ENCODE measurements at regions not wholly inside any gene's neighbourhood (a gene's known extent, or its start where the extent isn't known, plus 50 kb on each side); places are given as distances from the start of the nearest gene placed in this dataset.

DNA sequence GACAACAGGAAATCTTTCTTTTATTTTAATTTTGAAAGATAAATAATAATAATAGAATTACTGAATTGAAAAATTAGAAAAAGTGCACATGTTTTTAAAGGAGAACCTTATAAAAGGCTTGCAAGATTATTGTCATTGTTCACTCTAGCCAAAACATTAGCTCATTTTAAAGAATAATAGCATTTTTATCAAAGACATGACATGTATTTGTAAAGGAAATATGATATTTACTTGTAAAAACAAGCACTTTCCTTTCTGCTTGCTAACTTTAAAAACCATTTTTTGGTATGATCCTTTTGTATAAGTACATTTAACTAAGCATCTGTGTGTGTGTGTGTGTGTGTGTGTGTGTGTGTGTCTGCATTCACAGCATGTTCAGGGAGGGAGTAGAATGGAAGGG is 156.3 kb upstream of the C1orf87 start:
- FAIRE-seq = no peak

DNA sequence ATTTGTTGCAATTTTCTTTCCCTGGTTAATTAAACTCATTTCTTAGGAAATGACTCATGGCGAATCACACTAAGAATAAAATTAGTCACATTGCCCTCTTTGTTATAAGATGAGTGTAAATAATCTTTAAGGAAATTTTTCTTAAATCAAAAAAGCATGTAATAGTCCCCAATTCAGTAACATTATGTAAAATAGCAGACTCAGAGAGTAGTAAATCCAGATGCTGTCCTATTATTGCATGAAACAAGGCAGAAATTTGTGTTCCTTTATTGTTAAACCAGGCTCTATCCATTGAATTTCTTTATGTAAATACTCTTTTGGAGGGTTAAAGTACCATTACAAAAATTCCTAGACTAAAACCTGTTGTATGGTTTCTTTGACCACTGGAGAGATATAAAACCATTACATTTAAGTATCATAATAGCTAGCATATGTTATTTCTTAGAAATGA is 154.5 kb upstream of the C1orf87 start:
- no peak for FAIRE-seq

DNA sequence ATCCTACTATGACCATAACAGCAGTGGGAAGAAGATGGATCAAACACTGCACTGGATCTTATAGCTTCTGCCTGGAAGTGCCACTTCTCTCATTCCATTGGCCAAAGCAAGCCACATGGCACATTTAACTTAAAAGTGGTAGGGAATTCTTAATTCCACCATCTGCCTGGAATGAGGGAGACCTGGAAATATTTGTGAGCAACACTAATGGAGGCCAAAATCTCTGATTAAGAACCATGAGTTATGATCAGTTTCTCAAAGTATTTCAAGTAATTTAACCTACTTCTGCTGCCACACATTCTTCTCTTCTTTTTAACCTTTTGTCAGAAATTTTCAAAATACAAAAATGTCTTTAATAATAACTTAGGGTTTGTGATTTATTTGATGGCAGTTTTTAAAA is 154.0 kb upstream of the C1orf87 start:
- no peak for FAIRE-seq

DNA sequence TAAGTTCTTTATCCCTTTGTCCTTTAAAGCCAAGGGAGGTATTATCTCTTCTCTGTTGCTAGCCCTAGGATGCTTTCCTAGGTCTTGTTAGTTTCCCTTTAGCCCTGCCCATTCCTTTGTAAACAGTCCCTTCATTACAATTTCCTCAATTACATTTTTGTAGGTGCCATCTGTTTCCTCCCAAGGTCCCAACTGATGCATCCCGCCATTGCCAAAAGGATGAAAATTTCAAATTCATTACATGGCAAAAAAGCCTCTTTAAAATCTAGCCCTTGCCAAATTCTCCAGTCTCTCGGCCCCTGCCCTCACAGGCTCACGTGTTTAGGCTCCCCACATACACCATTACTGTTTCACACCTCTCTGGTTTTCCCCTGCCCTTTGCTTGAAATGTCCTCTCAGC is 151.9 kb upstream of the C1orf87 start:
- no peak for FAIRE-seq

DNA sequence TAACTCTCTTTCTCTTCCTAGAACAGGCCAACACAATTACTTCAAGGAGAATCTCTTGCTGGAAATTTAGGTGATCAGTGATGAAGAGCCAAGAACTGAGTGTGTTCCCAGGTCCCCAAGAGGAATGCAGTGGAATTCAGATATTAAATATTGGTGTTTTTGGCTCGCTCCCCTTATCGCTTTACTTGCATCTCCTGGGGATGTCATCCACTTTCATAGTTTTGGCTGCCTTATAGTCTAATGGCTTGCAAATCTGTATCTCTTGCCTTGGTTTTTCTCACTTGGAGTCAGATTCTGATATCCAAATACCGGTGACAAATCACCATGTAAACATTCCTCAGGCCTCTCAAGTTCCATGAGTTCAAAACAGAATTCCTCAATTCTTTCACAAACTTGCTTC is 151.0 kb upstream of the C1orf87 start:
- no peak for FAIRE-seq

DNA sequence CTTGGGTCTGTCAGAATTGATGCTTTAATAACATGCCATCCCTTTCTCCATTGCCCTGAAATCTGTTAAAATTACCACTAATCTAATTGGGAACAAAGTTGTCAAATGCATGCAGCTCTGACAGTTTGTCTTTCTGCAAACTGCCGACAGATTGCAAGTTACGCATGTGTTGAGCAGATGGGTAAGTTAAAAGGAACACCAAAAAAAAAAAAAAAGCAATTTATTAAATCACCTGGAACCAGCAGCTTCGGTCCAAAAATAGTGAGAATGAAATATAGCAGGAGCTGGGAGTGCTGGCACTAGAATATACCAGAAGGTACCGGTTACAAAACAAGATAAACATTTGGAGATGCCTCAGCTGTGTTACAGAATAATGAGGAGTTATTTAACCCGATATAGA is 149.6 kb upstream of the C1orf87 start:
- no peak for FAIRE-seq

DNA sequence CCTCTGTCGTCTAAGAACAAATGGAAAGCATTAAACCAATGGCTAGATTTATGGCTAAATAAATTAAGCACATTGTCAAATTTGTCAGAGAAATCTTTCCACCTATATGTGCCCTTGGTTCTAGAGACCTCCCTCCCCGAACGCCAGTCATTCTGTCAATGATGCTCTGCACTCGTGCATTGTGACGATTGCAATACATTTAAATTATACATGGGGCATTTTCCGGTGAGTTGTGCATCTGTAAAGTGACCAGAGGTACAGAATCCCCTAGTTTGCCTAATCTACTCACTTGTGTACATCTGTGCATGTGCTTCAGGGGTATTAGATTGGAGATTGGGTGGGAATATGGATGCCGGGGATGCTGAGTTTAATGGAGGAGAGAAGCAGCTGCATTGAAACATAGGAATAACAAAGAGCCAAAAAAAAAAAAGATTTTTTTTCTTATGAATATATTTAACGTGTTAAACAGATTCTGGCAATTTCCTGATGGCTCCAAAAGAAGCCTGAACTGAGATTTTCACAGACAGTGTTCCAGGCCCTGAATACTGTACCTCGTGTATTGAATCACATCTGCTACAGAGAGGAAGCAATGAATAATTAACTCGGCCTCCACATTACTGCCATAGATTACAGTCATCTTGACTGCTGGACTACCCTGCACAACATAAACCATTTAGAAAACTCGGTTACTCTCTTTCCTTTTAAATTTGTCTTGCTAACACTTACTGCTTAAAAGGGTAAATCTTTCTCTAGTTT is 149.0 kb upstream of the C1orf87 start:
- no peak for FAIRE-seq

DNA sequence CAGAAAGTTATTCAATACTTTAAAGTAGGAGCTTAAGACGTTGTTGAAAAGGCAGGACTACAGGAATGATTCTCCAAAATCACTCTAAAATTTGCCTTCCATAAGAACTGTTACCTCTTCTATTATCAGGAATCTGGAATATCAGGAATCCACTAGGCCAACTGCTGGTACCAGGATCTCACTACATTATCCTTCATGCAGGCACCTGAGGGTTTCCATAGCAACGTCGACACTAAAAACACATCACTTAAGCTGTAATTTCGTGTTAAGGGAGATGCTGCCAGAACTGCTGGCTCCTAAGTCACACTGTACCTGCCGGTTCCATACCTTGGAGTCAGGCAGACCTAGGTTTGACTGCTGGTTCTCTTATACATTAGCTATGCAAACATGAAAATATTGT is 139.7 kb upstream of the C1orf87 start:
- no peak for FAIRE-seq

DNA sequence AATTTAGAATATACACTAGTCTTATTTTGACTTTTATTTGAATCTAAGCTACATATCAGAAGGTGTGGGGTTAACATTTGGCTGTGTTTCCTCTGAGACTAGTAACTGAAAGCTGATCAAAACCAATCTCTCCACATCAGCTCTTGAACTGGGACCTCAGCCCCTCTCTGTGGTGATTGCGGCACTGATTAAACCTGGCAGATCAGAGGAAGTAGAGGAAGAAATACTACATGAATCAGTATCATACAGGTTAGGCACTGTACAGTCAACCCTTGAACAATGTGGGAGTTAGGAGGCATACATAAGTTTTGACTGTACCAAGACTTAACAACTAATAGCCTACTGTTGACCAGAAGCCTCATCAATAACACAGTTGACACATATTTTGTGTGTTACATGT is 122.5 kb upstream of the C1orf87 start:
- no peak for FAIRE-seq

DNA sequence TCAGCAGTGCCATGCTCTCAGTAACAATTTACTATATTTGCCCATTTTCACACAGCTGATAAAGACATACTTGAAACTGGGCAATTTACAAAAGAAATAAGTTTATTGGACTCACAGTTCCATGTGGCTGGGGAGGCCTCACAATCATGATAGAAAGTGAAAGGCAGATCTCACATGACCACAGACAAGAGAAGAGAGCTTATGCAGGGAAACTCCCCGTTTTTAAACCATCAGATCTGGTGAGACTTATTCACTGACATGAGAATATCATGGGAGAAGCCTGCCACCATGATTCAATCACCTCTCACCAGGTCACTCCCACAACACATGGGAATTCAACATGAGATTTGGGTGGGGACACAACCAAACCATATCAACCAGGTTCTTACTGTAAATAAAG is 112.1 kb upstream of the C1orf87 start:
- FAIRE-seq = no peak

DNA sequence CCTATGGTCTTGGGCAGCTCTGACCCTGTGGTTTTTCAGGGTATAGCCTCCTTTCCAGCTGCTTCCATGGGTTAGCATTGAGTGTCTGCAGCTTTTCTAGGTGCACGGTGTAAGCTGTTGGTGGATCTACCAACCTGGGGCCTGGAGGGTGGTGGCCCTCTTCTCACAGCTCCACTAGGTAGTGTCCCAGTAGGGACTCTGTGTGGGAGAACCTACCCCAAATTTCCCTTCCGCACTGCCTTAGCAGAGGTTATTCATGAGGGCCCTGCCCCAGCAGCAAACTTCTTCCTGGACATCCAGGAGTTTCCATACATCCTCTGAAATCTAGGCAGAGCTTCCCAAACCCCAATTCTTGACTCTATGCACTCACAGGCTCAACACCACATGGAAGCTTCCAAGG is 111.0 kb upstream of the C1orf87 start:
- no peak for FAIRE-seq

DNA sequence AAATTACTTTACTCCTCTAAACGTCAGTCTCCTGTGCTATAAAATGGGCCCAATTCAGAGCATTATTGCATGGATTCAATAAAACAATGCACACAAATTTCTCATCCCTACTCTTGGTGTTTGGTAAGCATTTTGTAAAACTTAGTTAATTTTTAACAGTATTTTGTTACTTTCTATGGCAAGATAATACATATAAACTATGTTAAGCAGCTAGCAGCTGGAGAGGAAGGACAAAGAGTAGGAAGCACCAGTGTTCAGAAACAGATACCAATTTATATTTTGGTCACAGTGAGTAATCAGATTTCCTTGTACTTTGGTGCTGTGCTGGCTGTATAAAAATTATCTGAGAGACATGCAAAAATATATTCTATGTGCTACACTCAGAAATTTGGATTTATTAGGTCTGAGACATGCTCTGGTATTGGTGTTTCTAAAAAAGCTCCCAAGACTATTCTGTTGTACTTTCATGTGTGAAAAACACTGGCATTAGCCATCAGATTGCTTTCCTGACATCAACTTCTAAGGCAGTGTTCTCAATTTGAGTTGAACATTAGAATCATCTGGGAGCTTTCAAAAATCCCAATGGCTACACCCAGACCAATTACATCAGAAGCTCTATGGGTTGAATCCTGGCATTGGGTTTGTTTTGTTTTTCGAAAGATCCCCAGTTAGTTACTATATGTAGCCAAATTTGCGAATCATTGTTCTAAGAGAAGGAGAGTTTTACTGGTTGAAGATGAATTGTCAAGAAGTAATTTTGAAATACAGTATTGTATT is 100.3 kb upstream of the C1orf87 start:
- no peak for FAIRE-seq

DNA sequence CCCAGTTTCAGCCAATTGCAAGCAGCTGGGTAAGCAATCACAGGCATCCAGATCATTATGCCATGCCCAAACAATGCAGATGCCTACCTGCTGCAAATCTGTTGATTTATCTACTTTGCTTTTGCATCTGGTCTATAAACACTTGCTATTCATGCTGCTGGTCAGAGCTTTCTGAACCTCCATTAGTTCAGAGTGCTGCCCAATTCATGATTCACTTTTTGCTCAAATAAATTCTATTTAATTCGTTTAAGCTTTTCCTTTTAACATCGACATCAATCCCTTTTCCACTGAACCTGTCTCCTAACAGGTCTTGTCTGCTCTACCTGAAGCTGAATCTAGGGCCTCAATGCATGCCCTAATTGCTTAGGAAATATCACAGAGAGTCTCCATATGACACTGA is 99.4 kb upstream of the C1orf87 start:
- FAIRE-seq = no peak

DNA sequence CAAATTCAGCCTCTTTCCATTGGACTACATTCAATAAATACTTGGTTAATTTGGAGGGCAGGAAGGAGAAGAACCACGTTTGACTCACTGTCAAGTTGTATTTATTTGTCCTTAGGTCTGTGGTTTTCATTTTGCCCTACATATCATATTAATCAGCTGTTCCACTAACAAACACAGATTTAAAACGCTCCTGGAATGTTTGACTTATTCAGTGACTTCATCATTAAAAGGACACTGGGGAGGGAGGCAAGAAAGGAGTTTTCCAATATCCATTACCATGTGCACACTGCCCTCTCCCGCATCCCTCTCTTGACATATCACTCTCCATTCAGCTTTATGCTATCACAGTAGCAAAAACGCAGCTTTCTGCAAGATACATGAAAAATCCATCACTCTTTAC is 98.2 kb upstream of the C1orf87 start:
- no peak for FAIRE-seq

DNA sequence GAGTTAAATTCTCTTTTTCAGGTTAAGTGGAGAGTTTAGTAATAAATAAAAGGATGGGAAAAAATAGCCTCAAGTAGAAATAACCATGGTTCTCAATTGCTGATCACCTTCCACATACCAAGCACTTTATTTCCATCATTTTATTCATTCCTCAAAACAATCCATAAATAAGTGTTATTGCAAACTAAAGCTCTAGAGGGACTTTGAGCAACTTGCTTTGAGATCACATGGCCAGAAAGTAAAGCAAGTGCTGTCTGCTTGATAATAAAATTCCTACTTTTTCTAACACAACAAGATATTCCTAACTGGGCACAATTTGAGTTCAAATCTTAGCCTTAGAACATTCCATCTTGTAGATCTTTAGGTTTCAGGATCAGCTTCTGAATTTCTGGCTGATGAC is 97.1 kb upstream of the C1orf87 start:
- FAIRE-seq = no peak

DNA sequence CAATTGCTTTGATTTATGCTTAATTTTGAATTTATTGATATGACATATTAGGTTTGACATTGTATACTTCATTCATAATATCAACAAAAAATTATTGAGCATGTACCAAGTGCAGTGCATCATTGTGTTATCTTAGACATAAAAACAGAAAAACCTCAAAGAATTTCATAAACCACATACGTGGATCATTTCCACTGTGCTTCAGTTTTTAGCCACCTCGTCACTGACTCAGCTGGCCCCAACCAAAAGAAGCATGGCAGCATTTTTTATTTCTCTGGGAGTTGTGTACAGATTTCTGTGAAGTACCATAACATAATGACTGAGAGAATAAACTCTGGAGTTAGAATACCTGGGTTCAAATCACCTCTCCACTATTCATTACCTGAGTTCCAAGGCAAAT is 95.6 kb upstream of the C1orf87 start:
- FAIRE-seq = no peak

DNA sequence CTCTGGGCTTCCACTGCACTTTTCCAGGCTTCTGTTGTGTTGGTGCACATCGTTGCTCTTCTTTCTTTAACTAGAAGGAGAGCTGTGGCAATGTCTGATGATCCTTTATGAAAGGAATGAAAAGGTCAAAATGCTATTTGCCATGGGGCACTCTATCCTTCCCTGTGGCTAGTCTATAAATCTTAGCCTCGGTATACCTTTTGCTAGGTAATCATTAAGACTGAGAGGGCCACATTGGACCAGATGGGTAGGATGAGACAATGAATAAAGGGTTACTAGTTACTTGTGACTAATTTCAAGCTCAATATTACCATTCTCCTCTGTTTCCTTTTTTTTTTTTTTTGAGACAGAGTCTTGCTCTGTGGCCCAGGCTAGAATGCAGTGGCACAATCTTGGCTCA is 89.4 kb upstream of the C1orf87 start:
- FAIRE-seq = no peak

DNA sequence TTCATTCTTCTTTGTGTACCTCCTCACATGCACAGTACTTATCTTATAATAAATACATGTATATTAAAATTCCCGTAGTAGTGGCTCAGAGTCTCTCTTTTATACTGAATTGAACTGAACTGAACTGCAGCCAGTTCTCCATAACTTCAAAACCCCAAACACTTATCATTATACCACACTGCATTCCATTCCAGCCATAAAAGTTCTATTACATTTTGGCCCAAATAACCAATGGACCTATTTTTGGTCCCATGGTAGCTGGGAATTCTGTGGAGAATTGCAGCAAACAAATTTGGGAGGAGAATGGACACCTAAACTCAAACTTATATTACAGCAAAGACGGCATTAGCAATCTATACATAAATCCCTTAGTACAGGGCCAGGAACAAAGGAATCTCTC is 86.6 kb upstream of the C1orf87 start:
- FAIRE-seq = no peak

DNA sequence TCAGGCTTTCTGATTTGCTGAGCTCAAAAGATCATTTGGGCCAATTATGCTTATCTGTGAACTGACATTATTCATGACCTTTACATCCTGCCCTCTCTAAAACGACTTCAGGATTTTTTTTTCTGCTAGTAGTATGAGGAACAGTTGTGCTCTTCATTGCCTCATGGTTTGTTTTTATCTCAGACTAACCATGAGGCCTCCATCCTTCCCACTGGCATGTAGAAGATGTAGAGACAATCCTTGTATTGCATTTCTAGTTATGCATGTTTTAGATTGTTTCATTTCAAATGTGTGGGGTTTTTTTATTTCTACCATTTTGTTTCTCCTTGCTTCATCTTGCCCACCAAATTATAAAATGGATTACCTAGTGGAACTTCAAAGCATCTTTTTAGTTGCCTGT is 82.8 kb upstream of the C1orf87 start:
- FAIRE-seq = no peak

DNA sequence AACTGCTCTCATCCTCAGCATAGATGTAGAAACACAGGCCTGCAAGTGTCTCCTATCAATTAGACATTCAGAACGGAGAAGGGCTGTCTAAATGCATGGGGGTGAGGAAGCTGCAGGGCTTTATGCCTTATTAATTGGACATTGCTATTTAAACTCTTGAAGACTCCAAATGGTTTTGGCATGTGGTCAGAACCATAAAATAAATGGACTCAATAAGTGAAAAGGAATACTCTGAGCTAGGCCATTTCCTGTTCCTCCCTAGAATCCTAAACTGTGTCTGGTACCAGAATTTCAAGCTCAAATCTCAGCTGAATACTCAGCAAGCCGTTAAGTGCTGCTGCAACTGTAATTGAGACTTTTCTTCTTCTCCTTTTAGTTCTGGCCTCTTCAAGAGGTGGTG is 80.4 kb upstream of the C1orf87 start:
- no peak for FAIRE-seq

DNA sequence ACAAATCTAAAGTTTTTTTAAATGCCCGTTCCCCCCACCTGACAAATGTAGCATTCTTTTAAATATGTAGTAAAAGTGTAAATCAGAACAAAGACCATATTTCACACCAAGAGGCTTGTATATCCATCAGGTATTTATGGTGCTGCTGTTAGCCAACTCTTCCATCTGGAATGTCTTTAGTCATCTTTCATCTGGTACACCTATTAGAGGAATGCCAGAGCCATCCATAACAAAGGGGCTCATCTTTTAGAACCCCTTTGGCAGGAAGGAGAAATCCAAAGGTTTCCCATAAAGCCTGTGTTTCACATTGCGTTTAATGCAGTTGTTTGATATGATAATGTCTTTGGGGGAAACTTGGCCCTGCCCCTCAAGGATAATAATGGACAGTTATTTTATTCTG is 79.3 kb upstream of the C1orf87 start:
- FAIRE-seq = no peak

DNA sequence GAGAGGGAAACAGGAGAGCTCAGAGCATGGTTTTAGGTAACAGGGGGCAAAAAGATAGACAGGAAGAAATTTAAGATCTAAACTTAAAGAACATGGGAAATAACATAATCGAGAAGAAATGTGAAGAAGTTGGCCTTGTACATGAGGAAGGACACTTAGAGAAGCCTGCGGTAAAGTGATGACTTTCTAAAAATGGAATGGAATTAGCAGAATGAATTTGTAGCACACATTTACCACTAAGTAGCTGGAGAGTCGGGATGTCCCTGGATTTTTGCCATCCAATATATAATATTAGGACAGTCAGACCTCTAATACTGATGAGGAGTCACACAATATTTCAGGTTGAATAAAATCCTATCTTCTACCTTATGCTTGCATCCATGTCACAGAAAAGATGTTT is 77.7 kb upstream of the C1orf87 start:
- FAIRE-seq = no peak

DNA sequence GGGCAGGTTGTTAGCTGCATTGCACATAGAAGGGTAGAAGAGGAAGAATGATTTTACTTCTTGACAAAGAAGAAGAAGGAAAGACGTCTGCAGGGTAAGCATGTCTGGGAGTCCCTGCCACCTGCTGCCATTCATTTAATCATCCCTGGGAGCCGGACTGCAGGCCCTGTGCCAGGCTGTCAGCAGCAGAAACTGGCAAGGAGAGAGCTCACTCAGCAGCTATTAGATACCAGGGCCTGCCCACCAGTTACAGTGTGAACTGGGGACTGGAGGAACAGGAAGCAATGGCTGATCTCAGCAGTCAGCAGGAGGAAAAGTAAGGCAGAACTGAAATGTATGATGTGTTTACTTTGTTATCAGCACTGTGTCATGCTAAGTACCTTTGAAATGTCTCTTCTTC is 75.7 kb upstream of the C1orf87 start:
- no peak for FAIRE-seq

DNA sequence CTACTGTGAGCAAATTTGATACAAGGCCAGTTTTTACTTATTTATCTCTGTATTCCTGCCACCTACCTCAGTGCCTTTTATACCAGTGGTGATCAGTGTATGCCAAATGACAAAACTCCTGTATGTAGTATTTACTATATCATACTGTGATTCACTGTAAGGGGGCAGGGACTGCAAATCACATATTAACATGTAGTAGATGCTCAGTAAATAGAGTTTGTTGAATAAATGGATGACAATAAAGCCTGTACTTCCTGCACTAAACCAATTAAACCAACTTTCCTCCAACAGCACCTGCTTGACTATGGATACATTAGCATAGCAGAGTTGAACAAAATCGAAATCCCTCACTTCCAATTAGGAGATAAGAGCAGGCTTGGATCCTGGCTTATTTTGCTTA is 73.3 kb upstream of the C1orf87 start:
- FAIRE-seq = no peak

DNA sequence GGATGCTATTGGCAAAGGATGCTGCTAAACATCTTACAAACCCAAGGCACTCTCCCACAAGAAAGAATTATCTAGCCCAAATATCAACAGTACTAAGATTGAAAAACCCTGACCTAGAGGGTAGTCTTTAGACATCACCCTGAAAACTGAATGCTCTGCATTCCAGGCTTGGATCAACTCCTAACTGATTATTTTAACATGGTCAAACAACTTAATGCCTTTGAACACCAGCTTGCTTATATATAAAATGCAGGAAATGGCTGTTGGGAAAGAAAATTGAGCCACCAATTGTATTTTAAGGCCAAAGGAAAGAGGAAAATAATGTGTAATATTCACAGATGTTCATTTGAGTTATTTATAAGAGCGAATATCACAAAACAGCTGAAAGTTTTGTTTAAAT is 72.2 kb upstream of the C1orf87 start:
- FAIRE-seq = no peak

Measured in endometrium (tissue), 2 donors.